ENCODE measurements at regions not wholly inside any gene's neighbourhood (a gene's known extent, or its start where the extent isn't known, plus 50 kb on each side); places are given as distances from the start of the nearest gene placed in this dataset.

GRCh38 chr16:58789351-58789750 lies 55.2 kb upstream of the GOT2 start:
- no peaks in the 10 kb centered on the region for H4K20me1 ChIP-seq (ENCODE audit: low read depth, low read length)
- H3K27ac ChIP-seq (ENCODE audit: low read depth, low read length): no peak overlapping the region
- no peak overlapping the region for H3K4me2 ChIP-seq (ENCODE audit: low read depth, low read length, poor library complexity, severe bottlenecking)
- no peaks in the 10 kb centered on the region for H3K79me2 ChIP-seq (ENCODE audit: insufficient read depth, low read length)
- no peak for TF ChIP-seq EZH2phosphoT487 (conservative IDR thresholded peaks at IDR 0.05; ENCODE audit: low read length)
- TF ChIP-seq CTCF (IDR thresholded peaks at IDR 0.05; ENCODE audit: insufficient read depth, low read length, poor library complexity, severe bottlenecking): no peak
- H3K9ac ChIP-seq (ENCODE audit: low read length): no peak overlapping the region
- H3K4me3 ChIP-seq (ENCODE audit: insufficient read depth, low read length, poor library complexity, severe bottlenecking): no peak overlapping the region
- H2AFZ ChIP-seq (ENCODE audit: low read depth, low read length, severe bottlenecking): no peak overlapping the region
- no peaks in the 10 kb centered on the region for H3K9me2 ChIP-seq (replicated peaks; ENCODE audit: insufficient read depth, low read length)
- no peaks in the 10 kb centered on the region for H3F3A ChIP-seq (ENCODE audit: insufficient read depth)
- H3K27me3 ChIP-seq (ENCODE audit: low read length): no peaks in the 10 kb centered on the region
- H3K9me3 ChIP-seq (ENCODE audit: insufficient read depth, low read length): no peaks in the 10 kb centered on the region
- H3K36me3 ChIP-seq (ENCODE audit: low read length): no peaks in the 10 kb centered on the region

Data from SU-DHL-6 (cell line).